HUES6 (cell line): ENCODE measurements at regions not wholly inside any gene's neighbourhood (a gene's known extent, or its start where the extent isn't known, plus 50 kb on each side); places are given as distances from the start of the nearest gene placed in this dataset.

Source experiments
- H3K27ac ChIP-seq: 2 replicates; pipeline ENCODE4 v1.7.0; 2013; ENCODE audit warnings: low read depth, mild to moderate bottlenecking, low read length, inconsistent platforms
- H3K27me3 ChIP-seq: 2 replicates; pipeline ENCODE4 v1.6.1; 2013; ENCODE audit warnings: low read length; ENCODE audit not compliant: control insufficient read depth, insufficient read depth
- H3K36me3 ChIP-seq: 2 replicates; pipeline ENCODE4 v1.6.1; 2013; ENCODE audit warnings: low read length; ENCODE audit not compliant: control insufficient read depth, insufficient read depth
- H3K4me1 ChIP-seq: 2 replicates; pipeline ENCODE4 v1.6.1; 2013; ENCODE audit warnings: low read length; ENCODE audit not compliant: control insufficient read depth, insufficient read depth
- H3K4me3 ChIP-seq: 2 replicates; pipeline ENCODE4 v1.5.1; 2013; ENCODE audit warnings: low read depth, low read length
- H3K9ac ChIP-seq: one replicate; pipeline ENCODE4 v1.6.1; 2013; ENCODE audit warnings: mild to moderate bottlenecking, low read length
- H3K9me3 ChIP-seq: 2 replicates; pipeline ENCODE4 v1.6.1; 2013; ENCODE audit warnings: low read depth, low read length; ENCODE audit not compliant: control insufficient read depth, insufficient read depth

- no peaks in the 10 kb centered on the region for H3K9me3 ChIP-seq
- H3K27me3 ChIP-seq = no peaks in the 10 kb centered on the region
- no peak overlapping the region for H3K9ac ChIP-seq
- no peak overlapping the region for H3K4me3 ChIP-seq
- no peak overlapping the region for H3K27ac ChIP-seq
- no peaks in the 10 kb centered on the region for H3K36me3 ChIP-seq
- H3K4me1 ChIP-seq = no peaks in the 10 kb centered on the region
Measured at GRCh38 chr4:126603210-126603609, 1029.5 kb upstream of the INTU start.

- H3K27me3 ChIP-seq = no peaks in the 10 kb centered on the region
- H3K4me3 ChIP-seq = no peak overlapping the region
- H3K27ac ChIP-seq = no peak overlapping the region
- H3K36me3 ChIP-seq = no peaks in the 10 kb centered on the region
- H3K9ac ChIP-seq = no peak overlapping the region
- no peaks in the 10 kb centered on the region for H3K4me1 ChIP-seq
- no peaks in the 10 kb centered on the region for H3K9me3 ChIP-seq
Measured at GRCh38 chr4:126603825-126604224, 1028.9 kb upstream of the INTU start.

DNA sequence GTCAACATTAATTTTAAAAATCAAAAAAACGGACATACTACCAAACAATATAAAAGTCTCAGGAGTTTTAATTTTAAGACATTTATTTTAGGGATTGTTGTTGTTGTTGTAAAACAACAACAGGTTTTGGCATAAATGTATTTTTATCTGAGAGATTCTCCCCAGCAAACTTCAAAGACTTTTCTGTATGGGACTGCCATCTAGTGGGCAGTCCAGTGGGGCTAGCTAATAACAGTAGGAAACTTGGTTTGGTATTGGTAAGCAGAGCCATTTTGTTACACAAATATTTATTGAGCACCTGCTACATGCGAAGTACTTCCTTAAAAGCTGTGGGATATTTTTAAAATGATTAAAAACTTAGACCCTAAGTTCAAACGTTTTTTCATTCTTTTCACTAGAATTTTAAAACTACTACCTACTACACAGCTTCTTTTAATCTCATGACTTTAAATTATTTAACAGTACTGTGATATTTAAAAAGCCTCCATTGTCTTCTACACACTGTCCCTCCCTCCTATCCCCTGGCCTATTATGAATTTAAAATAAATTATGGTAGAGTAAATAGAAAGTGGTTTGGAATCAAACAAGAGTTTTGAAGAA, 1028.4 kb upstream of the INTU start:
- no peak overlapping the region for H3K4me3 ChIP-seq
- H3K4me1 ChIP-seq = no peaks in the 10 kb centered on the region

GRCh38 chr4:126610933-126611332, 1021.8 kb upstream of the INTU start:
- Histone ChIP-seq H3K36me3 (no peaks in the 10 kb centered on the region), H3K9ac (no peak overlapping the region), H3K27me3 (no peaks in the 10 kb centered on the region), H3K27ac (no peak overlapping the region), H3K4me3 (no peak overlapping the region), H3K4me1 (no peaks in the 10 kb centered on the region), H3K9me3 (no peaks in the 10 kb centered on the region)

More for the DNA sequence above, 1028.4 kb upstream of the INTU start:
- no peak overlapping the region for H3K27ac ChIP-seq
- no peaks in the 10 kb centered on the region for H3K27me3 ChIP-seq
- no peaks in the 10 kb centered on the region for H3K36me3 ChIP-seq
- no peak overlapping the region for H3K9ac ChIP-seq
- H3K9me3 ChIP-seq = no peaks in the 10 kb centered on the region

- Histone ChIP-seq H3K4me3 (no peak overlapping the region), H3K4me1 (no peaks in the 10 kb centered on the region), H3K36me3 (no peaks in the 10 kb centered on the region), H3K9ac (no peak overlapping the region), H3K27ac (no peak overlapping the region), H3K27me3 (no peaks in the 10 kb centered on the region), H3K9me3 (no peaks in the 10 kb centered on the region)
Measured at GRCh38 chr4:126611900-126612299, 1020.9 kb upstream of the INTU start.

- H3K27me3 ChIP-seq = no peaks in the 10 kb centered on the region
- no peak overlapping the region for H3K27ac ChIP-seq
- no peak overlapping the region for H3K9ac ChIP-seq
Measured at GRCh38 chr4:126614356-126614855, 1018.4 kb upstream of the INTU start.

GRCh38 chr4:126616795-126617194, 1016.0 kb upstream of the INTU start:
- H3K9ac ChIP-seq = no peak overlapping the region
- H3K4me3 ChIP-seq = no peak overlapping the region
- H3K27ac ChIP-seq = no peak overlapping the region
- H3K36me3 ChIP-seq = no peaks in the 10 kb centered on the region
- 0 out of 2 replicates have a peak, but pooled peaks cover 2% of the 10 kb centered on the region for H3K9me3 ChIP-seq
- no peaks in the 10 kb centered on the region for H3K4me1 ChIP-seq
- no peaks in the 10 kb centered on the region for H3K27me3 ChIP-seq

More at GRCh38 chr4:126614356-126614855, 1018.4 kb upstream of the INTU start:
- Histone ChIP-seq H3K36me3 (no peaks in the 10 kb centered on the region), H3K4me1 (no peaks in the 10 kb centered on the region), H3K9me3 (0 out of 2 replicates have a peak, but pooled peaks cover 2% of the 10 kb centered on the region), H3K4me3 (no peak overlapping the region)

DNA sequence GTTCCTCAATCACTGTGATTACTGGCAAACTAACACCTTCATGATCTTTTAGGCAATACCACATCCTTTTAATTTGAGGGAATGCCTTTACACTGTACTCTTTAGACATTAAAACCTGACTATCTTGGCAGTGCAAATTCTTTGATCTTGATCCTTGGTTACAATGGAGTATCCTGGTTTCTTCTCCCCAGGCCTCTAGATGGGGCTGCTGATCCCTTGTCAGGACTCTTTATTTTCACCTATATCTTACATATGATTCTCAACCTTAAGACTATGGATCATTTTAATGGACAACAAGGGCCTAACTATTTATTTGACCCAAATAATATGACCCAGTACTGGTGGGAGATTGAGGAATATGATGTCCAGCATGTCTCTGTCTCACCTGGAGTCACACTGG, 1005.5 kb upstream of the INTU start:
- H3K9me3 ChIP-seq = no peaks in the 10 kb centered on the region
- H3K27ac ChIP-seq = no peak overlapping the region
- no peaks in the 10 kb centered on the region for H3K27me3 ChIP-seq
- H3K9ac ChIP-seq = no peak overlapping the region
- no peaks in the 10 kb centered on the region for H3K36me3 ChIP-seq
- H3K4me3 ChIP-seq = no peak overlapping the region
- no peaks in the 10 kb centered on the region for H3K4me1 ChIP-seq

DNA sequence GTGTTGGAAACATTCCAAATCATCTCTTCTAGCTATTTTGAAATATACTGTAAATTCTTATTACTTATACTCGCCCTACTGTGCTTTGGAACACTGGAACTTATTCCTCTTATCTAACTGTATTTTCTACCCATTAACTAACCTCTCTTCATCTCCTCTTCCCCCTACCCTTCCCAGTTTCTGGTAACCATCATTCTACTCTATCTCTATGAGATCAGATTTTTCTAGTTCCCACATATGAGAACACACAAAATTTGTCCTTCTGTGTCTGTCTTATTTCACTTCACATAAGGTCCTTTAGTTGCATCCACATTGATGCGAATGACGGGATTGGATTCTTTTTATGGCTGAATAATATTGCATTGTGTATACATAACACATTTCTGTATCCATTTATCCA, 1003.8 kb upstream of the INTU start:
- Histone ChIP-seq H3K4me1 (no peaks in the 10 kb centered on the region), H3K27ac (no peak overlapping the region), H3K9ac (no peak overlapping the region), H3K4me3 (no peak overlapping the region), H3K36me3 (no peaks in the 10 kb centered on the region), H3K27me3 (no peaks in the 10 kb centered on the region), H3K9me3 (no peaks in the 10 kb centered on the region)

- no peaks in the 10 kb centered on the region for H3K27me3 ChIP-seq
- no peak overlapping the region for H3K4me3 ChIP-seq
Measured at GRCh38 chr4:126630230-126630629, 1002.5 kb upstream of the INTU start.

GRCh38 chr4:126633306-126633705, 999.5 kb upstream of the INTU start:
- no peaks in the 10 kb centered on the region for H3K9me3 ChIP-seq
- no peak overlapping the region for H3K4me3 ChIP-seq
- no peaks in the 10 kb centered on the region for H3K27me3 ChIP-seq
- H3K36me3 ChIP-seq = no peaks in the 10 kb centered on the region
- H3K4me1 ChIP-seq = no peaks in the 10 kb centered on the region
- H3K9ac ChIP-seq = no peak overlapping the region
- H3K27ac ChIP-seq = no peak overlapping the region

More at GRCh38 chr4:126630230-126630629, 1002.5 kb upstream of the INTU start:
- no peaks in the 10 kb centered on the region for H3K9me3 ChIP-seq
- H3K4me1 ChIP-seq = no peaks in the 10 kb centered on the region
- H3K27ac ChIP-seq = no peak overlapping the region
- H3K9ac ChIP-seq = no peak overlapping the region
- H3K36me3 ChIP-seq = no peaks in the 10 kb centered on the region
